Gastroesophageal sphincter (tissue), 3 donors: ENCODE measurements at regions not wholly inside any gene's neighbourhood (a gene's known extent, or its start where the extent isn't known, plus 50 kb on each side); places are given as distances from the start of the nearest gene placed in this dataset.

Experiments used
- EP300 ChIP-seq: sonication (generic); formaldehyde crosslinking; IDR thresholded peaks from one replicate; pipeline ENCODE4 v1.6.1; 2017; ENCODE audit warnings: antibody characterized with exemption, mild to moderate bottlenecking
- POLR2A ChIP-seq, 2 donors: fragments of 450-650 bp; IDR thresholded peaks; one replicate each; pipeline ENCODE4 v1.6.1; 2017; ENCODE audit warnings: antibody characterized with exemption in 2 of 2, mild to moderate bottlenecking in 2 of 2, moderate library complexity in 1 of 2
- POLR2AphosphoS5 ChIP-seq: sonication (generic); formaldehyde crosslinking; IDR thresholded peaks from one replicate; pipeline ENCODE4 v1.6.1; 2017; ENCODE audit warnings: antibody characterized with exemption
- TF ChIP-seq, protein P1 (sequence below), 4 experiments: fragments of 200-600 bp in 2 of 4; fragments of 450-650 bp in 2 of 4; sonication (generic) in 1 of 4; IDR thresholded peaks; one replicate each; pipeline ENCODE4 v1.5.1; 2017 to 2019; ENCODE audit warnings: antibody characterized with exemption in 4 of 4, mild to moderate bottlenecking in 2 of 4, moderate library complexity in 2 of 4

- TF ChIP-seq, protein P1, sequence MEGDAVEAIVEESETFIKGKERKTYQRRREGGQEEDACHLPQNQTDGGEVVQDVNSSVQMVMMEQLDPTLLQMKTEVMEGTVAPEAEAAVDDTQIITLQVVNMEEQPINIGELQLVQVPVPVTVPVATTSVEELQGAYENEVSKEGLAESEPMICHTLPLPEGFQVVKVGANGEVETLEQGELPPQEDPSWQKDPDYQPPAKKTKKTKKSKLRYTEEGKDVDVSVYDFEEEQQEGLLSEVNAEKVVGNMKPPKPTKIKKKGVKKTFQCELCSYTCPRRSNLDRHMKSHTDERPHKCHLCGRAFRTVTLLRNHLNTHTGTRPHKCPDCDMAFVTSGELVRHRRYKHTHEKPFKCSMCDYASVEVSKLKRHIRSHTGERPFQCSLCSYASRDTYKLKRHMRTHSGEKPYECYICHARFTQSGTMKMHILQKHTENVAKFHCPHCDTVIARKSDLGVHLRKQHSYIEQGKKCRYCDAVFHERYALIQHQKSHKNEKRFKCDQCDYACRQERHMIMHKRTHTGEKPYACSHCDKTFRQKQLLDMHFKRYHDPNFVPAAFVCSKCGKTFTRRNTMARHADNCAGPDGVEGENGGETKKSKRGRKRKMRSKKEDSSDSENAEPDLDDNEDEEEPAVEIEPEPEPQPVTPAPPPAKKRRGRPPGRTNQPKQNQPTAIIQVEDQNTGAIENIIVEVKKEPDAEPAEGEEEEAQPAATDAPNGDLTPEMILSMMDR (IDR thresholded peaks at IDR 0.05): no peak
- TF ChIP-seq POLR2AphosphoS5: no peak
- no peak for TF ChIP-seq EP300
- TF ChIP-seq POLR2A (IDR thresholded peaks at IDR 0.05): no peak
These were observed 156.7 kb upstream of the ATP11B start for GRCh38 chr3:182636646-182637045.
